SK-N-SH (cell line): ENCODE measurements at regions not wholly inside any gene's neighbourhood (a gene's known extent, or its start where the extent isn't known, plus 50 kb on each side); places are given as distances from the start of the nearest gene placed in this dataset.

Experiments
- CTCF ChIA-PET: fragments of 300-600, 350-600 bp; formaldehyde crosslinking; extraction: SDS; loops from one replicate; lab custom pipeline; 2021; lab: Yijun Ruan, JAX
- POLR2A ChIA-PET: fragments of 350-600 bp; sonication (Branson Sonifier 250); formaldehyde crosslinking; extraction: SDS; loops from one replicate; lab custom pipeline; 2020; ENCODE audit warnings: antibody characterized with exemption, inconsistent platforms; lab: Yijun Ruan, JAX
- DNase-seq: peaks from one replicate; pipeline ENCODE4 v3.0.0; 2012
- H2AFZ ChIP-seq: fragments of 200-600 bp; sonication (generic); 2 replicates; pipeline ENCODE4 v1.8.1; 2016; ENCODE audit warnings: antibody characterized with exemption, mild to moderate bottlenecking, low read depth
- H3F3A ChIP-seq: fragments of 200-600 bp; sonication (generic); replicated peaks from 2 replicates; pipeline ENCODE3; 2016; ENCODE audit warnings: antibody characterized with exemption, mild to moderate bottlenecking; ENCODE audit not compliant: insufficient read depth
- H3K27ac ChIP-seq, 2 experiments: fragments of 200-500 bp in 1 of 2; fragments of 200-600 bp in 1 of 2; sonication (Bioruptor generic) in 1 of 2; sonication (generic), shearing (Covaris generic) in 1 of 2; 2 replicates each; pipeline versions ENCODE4 v1.5.1 to v1.6.1; 2014 to 2016; ENCODE audit warnings: low read depth in 2 of 2, inconsistent platforms in 1 of 2, low read length in 1 of 2, mild to moderate bottlenecking in 1 of 2, mixed read lengths in 1 of 2
- H3K27me3 ChIP-seq: fragments of 200-600 bp; sonication (generic), shearing (Covaris generic); 2 replicates; pipeline ENCODE4 v1.6.1; 2016; ENCODE audit warnings: mixed run types; ENCODE audit not compliant: insufficient read depth
- H3K36me3 ChIP-seq, 2 experiments: fragments of 200-500 bp in 1 of 2; fragments of 200-600 bp in 1 of 2; sonication (Bioruptor generic) in 1 of 2; sonication (generic) in 1 of 2; replicated peaks in 1 of 2; 2 replicates each; pipeline versions ENCODE3 to v1.5.1; 2014 to 2016; ENCODE audit warnings: low read length in 1 of 2, mild to moderate bottlenecking in 1 of 2; ENCODE audit not compliant: insufficient read depth in 2 of 2, control insufficient read depth in 1 of 2
- H3K4me1 ChIP-seq, 2 experiments: fragments of 200-500 bp in 1 of 2; fragments of 200-600 bp in 1 of 2; sonication (Bioruptor generic) in 1 of 2; sonication (generic), shearing (Covaris generic) in 1 of 2; 2 replicates each; pipeline versions ENCODE4 v1.5.1 to v1.6.1; 2014 to 2016; ENCODE audit warnings: low read depth in 1 of 2, low read length in 1 of 2, mixed run types in 1 of 2; ENCODE audit not compliant: insufficient read depth in 2 of 2, control insufficient read depth in 1 of 2
- H3K4me2 ChIP-seq: fragments of 200-600 bp; sonication (generic), shearing (Covaris generic); 2 replicates; pipeline ENCODE4 v1.6.1; 2017; ENCODE audit warnings: mixed run types
- H3K4me3 ChIP-seq, 2 experiments: fragments of 200-500 bp in 1 of 2; fragments of 200-600 bp in 1 of 2; sonication (Bioruptor generic) in 1 of 2; sonication (generic), shearing (Covaris generic) in 1 of 2; 2 replicates each; pipeline versions ENCODE4 v1.5.1 to v1.8.1; 2014 to 2016; ENCODE audit warnings: low read depth in 2 of 2, inconsistent platforms in 1 of 2, low read length in 1 of 2, mild to moderate bottlenecking in 1 of 2, mixed read lengths in 1 of 2, moderate library complexity in 1 of 2
- H3K79me2 ChIP-seq: fragments of 200-600 bp; sonication (generic); 2 replicates; pipeline ENCODE4 v1.8.1; 2017; ENCODE audit warnings: mild to moderate bottlenecking; ENCODE audit not compliant: insufficient read depth
- H3K9ac ChIP-seq: fragments of 200-600 bp; sonication (generic); 2 replicates; pipeline ENCODE4 v1.6.1; 2017; ENCODE audit warnings: mixed run types
- H3K9me2 ChIP-seq: fragments of 200-600 bp; sonication (generic); 2 replicates; pipeline ENCODE4 v1.6.1; 2017; ENCODE audit warnings: mixed run types
- H3K9me3 ChIP-seq: fragments of 200-600 bp; sonication (generic); 2 replicates; pipeline ENCODE4 v1.6.1; 2017; ENCODE audit warnings: mixed run types, mild to moderate bottlenecking, moderate library complexity
- H4K20me1 ChIP-seq: fragments of 200-600 bp; sonication (generic); 2 replicates; pipeline ENCODE4 v1.6.1; 2017; ENCODE audit warnings: mild to moderate bottlenecking, mixed run types; ENCODE audit not compliant: insufficient read depth
- ELF1 ChIP-seq: IDR thresholded peaks from 2 replicates; pipeline ENCODE4 v1.4.0; 2012
- EP300 ChIP-seq, 2 experiments: IDR thresholded peaks; 2 replicates each; pipeline versions ENCODE4 v1.4.0 to v1.6.1; 2012; ENCODE audit warnings: borderline replicate concordance in 1 of 2, low read depth in 1 of 2, low read length in 1 of 2
- FOXM1 ChIP-seq: IDR thresholded peaks from 2 replicates; pipeline ENCODE4 v1.4.0; 2012; ENCODE audit warnings: low read depth, mild to moderate bottlenecking
- GATA2 ChIP-seq: sonication (generic); formaldehyde crosslinking; IDR thresholded peaks from 2 replicates; pipeline ENCODE4 v1.5.0; 2020; ENCODE audit warnings: mild to moderate bottlenecking, missing genetic modification reagents
- JUND ChIP-seq: IDR thresholded peaks from 2 replicates; pipeline ENCODE4 v1.4.0; 2012
- MEF2A ChIP-seq: IDR thresholded peaks from 2 replicates; pipeline ENCODE4 v1.4.0; 2012; ENCODE audit warnings: low read depth, borderline replicate concordance
- NRF1 ChIP-seq: IDR thresholded peaks from 2 replicates; pipeline ENCODE4 v1.6.1; 2012; ENCODE audit warnings: low read depth, mild to moderate bottlenecking, low read length
- RXRA ChIP-seq: IDR thresholded peaks from 2 replicates; pipeline ENCODE4 v1.4.0; 2012; ENCODE audit warnings: low read depth, mild to moderate bottlenecking, borderline replicate concordance
- SMC3 ChIP-seq: IDR thresholded peaks from 2 replicates; pipeline ENCODE4 v1.6.1; 2012; ENCODE audit warnings: low read depth, low read length, improper control_type of control experiment
- TEAD4 ChIP-seq: IDR thresholded peaks from 2 replicates; pipeline ENCODE4 v1.4.0; 2012; ENCODE audit warnings: mild to moderate bottlenecking, borderline replicate concordance; ENCODE audit not compliant: insufficient read depth
- WGBS: methylation state at CpG from one replicate; pipeline ENCODE4 v1.1.6; 2017; ENCODE audit warnings: low lambda C conversion rate; 5-methylcytosine and 5-hydroxymethylcytosine counted together
- TF ChIP-seq, protein P1 (sequence below): IDR thresholded peaks from 2 replicates; pipeline ENCODE4 v1.4.0; 2012; ENCODE audit warnings: low read depth, borderline replicate concordance
- TF ChIP-seq, protein P2 (sequence below): IDR thresholded peaks from 2 replicates; pipeline ENCODE4 v1.4.0; 2012; ENCODE audit warnings: low read depth
- TF ChIP-seq, protein P3 (sequence below): IDR thresholded peaks from 2 replicates; pipeline ENCODE4 v1.4.0; 2012; ENCODE audit warnings: low read depth, borderline replicate concordance
- TF ChIP-seq, protein P4 (sequence below): fragments of 200-600 bp; sonication (generic); IDR thresholded peaks from 2 replicates; pipeline ENCODE4 v1.6.1; 2017; ENCODE audit warnings: antibody characterized with exemption, mild to moderate bottlenecking, moderate library complexity

DNA sequence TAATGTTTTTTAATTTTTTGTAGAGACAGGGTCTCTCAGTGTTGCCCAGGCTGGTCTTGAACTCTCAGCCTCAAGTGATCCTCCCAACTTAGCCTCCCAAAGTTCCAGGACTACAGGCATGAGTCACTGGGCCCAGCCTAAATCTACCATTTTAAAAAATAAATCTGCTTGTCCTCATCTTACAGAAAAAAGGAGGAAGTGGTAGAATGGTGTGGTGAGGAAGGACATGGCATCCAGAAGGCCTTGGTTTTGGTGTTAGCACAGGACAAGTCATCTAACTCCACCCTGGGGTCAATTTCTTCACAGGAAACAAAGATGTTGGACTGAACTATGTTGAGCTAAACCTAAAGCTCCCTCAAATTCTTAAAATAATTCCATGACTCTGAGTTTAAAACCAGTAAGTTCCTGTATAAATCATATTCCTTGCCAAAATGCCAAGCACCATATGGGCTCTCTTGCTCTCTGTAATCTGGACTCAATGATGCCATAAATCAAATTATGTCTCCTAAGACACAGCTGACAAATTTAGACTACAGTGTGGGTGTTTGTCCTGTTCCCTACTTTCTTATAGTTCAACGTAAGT, 253.9 kb upstream of the NOCT start:
- ChIA-PET POLR2A (interaction anchor here (0.6 kb wide), 1 partner anchor 9 kb away, joined by 3 read pairs; no protein-coding TSS in a partner anchor), CTCF (no interaction called here)
- WGBS = 73% methylated on average over 1 of the region's 1 CpG
- H4K20me1 ChIP-seq = no peaks in the 10 kb centered on the region
- H3K36me3 ChIP-seq = no peaks in the 10 kb centered on the region
- H3K9me3 ChIP-seq = no peaks in the 10 kb centered on the region
- H3K4me2 ChIP-seq = no peak overlapping the region
- no peaks in the 10 kb centered on the region for H3K9me2 ChIP-seq
- DNase-seq = no peak
- no peak overlapping the region for H3K4me3 ChIP-seq
- H3F3A ChIP-seq = no peaks in the 10 kb centered on the region
- H3K4me1 ChIP-seq = no peaks in the 10 kb centered on the region; a peak in 1 of 4 replicates
- no peak overlapping the region for H2AFZ ChIP-seq
- no peaks in the 10 kb centered on the region for H3K79me2 ChIP-seq
- no peak overlapping the region for H3K9ac ChIP-seq
- TF ChIP-seq GATA2 (no peak), SMC3 (no peak), FOXM1 (no peak)
- TF ChIP-seq, protein P1, sequence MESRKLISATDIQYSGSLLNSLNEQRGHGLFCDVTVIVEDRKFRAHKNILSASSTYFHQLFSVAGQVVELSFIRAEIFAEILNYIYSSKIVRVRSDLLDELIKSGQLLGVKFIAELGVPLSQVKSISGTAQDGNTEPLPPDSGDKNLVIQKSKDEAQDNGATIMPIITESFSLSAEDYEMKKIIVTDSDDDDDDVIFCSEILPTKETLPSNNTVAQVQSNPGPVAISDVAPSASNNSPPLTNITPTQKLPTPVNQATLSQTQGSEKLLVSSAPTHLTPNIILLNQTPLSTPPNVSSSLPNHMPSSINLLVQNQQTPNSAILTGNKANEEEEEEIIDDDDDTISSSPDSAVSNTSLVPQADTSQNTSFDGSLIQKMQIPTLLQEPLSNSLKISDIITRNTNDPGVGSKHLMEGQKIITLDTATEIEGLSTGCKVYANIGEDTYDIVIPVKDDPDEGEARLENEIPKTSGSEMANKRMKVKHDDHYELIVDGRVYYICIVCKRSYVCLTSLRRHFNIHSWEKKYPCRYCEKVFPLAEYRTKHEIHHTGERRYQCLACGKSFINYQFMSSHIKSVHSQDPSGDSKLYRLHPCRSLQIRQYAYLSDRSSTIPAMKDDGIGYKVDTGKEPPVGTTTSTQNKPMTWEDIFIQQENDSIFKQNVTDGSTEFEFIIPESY = no peak
- H3K27ac ChIP-seq = no peak overlapping the region
- no peaks in the 10 kb centered on the region for H3K27me3 ChIP-seq

DNA sequence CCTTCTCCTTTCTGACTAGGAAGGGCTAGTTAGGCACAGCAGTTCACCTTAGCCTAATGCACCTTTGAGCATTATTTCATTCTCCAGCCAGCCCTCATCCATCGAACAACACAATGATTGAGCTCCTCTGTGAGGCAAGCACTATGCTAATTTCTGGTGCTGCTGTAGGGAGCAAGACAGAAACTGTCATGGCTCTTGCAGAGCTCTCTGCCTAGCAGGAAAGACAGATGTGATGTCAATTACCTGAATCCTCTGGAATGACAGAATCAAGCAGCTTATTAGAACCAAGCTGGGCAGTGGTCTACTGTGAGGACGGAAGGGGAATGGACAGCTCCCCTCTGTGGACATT, 256.1 kb upstream of the NOCT start:
- no peak for TF ChIP-seq ELF1
- TF ChIP-seq, protein P2, sequence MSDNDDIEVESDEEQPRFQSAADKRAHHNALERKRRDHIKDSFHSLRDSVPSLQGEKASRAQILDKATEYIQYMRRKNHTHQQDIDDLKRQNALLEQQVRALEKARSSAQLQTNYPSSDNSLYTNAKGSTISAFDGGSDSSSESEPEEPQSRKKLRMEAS = no peak
- no peak for TF ChIP-seq NRF1
- TF ChIP-seq JUND = no peak
- TF ChIP-seq, protein P3, sequence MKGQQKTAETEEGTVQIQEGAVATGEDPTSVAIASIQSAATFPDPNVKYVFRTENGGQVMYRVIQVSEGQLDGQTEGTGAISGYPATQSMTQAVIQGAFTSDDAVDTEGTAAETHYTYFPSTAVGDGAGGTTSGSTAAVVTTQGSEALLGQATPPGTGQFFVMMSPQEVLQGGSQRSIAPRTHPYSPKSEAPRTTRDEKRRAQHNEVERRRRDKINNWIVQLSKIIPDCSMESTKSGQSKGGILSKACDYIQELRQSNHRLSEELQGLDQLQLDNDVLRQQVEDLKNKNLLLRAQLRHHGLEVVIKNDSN = no peak
- TF ChIP-seq TEAD4 = no peak
- TF ChIP-seq, protein P4, sequence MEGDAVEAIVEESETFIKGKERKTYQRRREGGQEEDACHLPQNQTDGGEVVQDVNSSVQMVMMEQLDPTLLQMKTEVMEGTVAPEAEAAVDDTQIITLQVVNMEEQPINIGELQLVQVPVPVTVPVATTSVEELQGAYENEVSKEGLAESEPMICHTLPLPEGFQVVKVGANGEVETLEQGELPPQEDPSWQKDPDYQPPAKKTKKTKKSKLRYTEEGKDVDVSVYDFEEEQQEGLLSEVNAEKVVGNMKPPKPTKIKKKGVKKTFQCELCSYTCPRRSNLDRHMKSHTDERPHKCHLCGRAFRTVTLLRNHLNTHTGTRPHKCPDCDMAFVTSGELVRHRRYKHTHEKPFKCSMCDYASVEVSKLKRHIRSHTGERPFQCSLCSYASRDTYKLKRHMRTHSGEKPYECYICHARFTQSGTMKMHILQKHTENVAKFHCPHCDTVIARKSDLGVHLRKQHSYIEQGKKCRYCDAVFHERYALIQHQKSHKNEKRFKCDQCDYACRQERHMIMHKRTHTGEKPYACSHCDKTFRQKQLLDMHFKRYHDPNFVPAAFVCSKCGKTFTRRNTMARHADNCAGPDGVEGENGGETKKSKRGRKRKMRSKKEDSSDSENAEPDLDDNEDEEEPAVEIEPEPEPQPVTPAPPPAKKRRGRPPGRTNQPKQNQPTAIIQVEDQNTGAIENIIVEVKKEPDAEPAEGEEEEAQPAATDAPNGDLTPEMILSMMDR = no peak
- no peak for TF ChIP-seq GATA2
- TF ChIP-seq FOXM1 = no peak
- TF ChIP-seq MEF2A = no peak
- TF ChIP-seq RXRA = no peak
- no peak for TF ChIP-seq EP300 (IDR thresholded peaks at IDR 0.05; ENCODE audit: borderline replicate concordance in 1 of 2, low read depth in 1 of 2, low read length in 1 of 2)
- TF ChIP-seq, all 33 proteins: peak for 0
- H3K79me2 ChIP-seq = no peaks in the 10 kb centered on the region
- DNase-seq = no peak
- ChIA-PET CTCF (no interaction called here), POLR2A (no interaction called here)
- no peaks in the 10 kb centered on the region for H3K36me3 ChIP-seq
- H4K20me1 ChIP-seq = no peaks in the 10 kb centered on the region
- no peak overlapping the region for H3K27ac ChIP-seq
- H3K27me3 ChIP-seq = no peaks in the 10 kb centered on the region
- H3K4me3 ChIP-seq = no peak overlapping the region
- no peaks in the 10 kb centered on the region for H3K9me2 ChIP-seq
- H3F3A ChIP-seq = no peaks in the 10 kb centered on the region
- H2AFZ ChIP-seq = no peak overlapping the region
- H3K4me2 ChIP-seq = no peak overlapping the region
- no peaks in the 10 kb centered on the region for H3K9me3 ChIP-seq
- 18% methylated on average over 1 of the region's 2 CpGs for WGBS
- no peak overlapping the region for H3K9ac ChIP-seq
- H3K4me1 ChIP-seq = no peaks in the 10 kb centered on the region; a peak in 1 of 4 replicates
